ENCODE measurements at regions not wholly inside any gene's neighbourhood (a gene's known extent, or its start where the extent isn't known, plus 50 kb on each side); places are given as distances from the start of the nearest gene placed in this dataset.

GRCh38 chr15:95857124-95857757 is 473.3 kb upstream of the NR2F2 start:
- DNase-seq, result no peak

GRCh38 chr15:95857758-95858157 is 472.7 kb upstream of the NR2F2 start:
- no peak for DNase-seq

DNA sequence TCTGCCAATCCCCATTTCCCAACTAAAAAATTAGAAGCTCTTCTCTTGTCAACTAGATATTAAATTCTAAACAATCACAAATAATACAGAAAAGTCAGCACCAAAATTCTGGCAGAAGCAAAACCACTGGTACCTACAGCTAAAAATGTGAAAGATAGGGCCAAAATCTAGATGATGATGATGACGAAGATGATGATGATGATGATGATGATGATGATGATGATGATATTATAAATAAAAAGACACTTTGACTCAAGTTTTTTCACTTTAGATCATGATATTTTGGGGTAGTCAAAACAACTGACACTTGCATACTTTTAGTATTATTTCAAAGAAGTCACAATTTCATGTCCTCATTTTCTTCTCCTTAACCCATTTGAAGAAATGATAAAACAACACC is 470.1 kb upstream of the NR2F2 start:
- no peak for DNase-seq

DNA sequence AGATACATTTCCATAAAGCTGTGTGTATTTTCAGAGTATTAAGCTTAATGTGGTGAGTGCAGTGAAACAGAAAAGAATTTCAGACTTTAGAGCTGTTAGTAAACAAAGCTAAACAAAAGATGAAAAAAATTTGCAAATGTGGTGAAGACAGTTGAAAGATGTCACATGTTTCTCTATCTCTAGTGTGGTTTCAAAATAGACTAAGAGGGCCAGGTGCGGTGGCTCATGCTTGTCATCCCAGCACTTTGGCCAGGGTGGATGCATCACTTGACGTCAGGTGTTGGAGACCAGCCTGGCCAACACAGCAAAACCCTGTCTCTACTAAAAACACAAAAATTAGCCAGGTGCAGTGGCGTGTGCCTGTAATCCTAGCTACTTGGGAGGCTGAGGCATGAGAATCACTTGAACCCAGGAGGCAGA is 466.0 kb upstream of the NR2F2 start:
- DNase-seq, result no peak

GRCh38 chr15:95865330-95865739 is 465.2 kb upstream of the NR2F2 start:
- DNase-seq, result no peak

GRCh38 chr15:95866711-95867440 is 463.6 kb upstream of the NR2F2 start:
- DNase-seq, result no peak

- no peak for DNase-seq
Observed at GRCh38 chr15:95868450-95868849, 462.1 kb upstream of the NR2F2 start.

GRCh38 chr15:95868970-95869369 is 461.5 kb upstream of the NR2F2 start:
- no peak for DNase-seq

DNA sequence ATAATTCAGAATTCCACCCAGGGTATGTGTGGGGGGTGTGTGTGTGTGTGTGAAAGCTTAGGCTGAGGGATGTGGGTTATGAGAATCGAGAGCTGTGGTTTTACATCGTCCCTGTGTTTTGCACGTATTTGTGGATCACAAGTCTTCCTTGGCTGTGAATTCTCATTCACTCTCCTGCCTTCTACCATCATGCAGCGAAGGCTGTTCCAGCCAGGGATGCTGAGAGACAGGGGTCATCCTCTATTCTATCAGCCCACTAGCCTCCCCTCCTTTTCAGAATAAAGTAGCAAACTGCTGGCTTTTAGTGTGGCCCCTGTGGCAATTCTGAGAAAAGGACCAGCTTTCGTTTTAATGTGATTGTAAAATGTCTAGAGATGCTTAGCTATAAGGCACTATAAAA is 460.6 kb upstream of the NR2F2 start:
- no peak for DNase-seq

DNA sequence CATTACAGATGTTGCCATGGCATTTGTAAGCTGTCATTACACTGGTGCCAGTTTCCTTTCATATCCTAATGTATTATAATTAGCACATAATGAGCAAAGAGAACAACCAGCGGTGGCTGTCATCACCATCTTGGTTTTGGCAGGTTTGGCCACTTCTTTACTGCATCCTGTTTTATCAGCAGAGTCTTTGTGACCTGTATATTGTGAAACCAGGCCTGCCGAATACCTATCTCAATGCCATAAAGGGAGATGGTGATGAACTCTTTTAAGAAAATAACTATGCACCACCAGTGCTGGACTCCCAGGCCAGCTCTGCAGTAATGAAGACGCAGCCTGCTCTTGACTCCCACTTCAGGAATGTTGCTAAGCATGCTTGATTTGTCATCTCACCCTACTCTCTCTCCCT is 458.1 kb upstream of the NR2F2 start:
- no peak for DNase-seq

DNA sequence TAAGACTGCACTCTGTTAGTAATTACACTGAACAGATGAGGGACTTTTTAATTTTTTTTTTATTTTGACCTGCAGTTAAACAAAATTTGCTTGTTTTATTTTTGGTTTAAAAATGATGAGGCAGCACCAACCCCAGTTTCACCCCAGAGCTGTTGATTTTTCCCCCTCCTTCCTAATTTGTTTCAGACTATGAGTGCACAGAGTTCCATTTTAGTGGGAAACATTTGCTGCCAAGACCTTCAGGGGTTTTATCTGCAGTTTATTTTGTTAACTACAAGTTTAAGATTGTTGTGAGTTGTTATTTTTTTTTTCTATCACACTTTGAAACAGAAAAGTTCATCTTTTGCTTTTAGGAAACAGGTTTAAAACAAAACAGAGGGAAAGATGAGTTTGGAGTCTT is 455.9 kb upstream of the NR2F2 start:
- DNase-seq, result no peak

DNA sequence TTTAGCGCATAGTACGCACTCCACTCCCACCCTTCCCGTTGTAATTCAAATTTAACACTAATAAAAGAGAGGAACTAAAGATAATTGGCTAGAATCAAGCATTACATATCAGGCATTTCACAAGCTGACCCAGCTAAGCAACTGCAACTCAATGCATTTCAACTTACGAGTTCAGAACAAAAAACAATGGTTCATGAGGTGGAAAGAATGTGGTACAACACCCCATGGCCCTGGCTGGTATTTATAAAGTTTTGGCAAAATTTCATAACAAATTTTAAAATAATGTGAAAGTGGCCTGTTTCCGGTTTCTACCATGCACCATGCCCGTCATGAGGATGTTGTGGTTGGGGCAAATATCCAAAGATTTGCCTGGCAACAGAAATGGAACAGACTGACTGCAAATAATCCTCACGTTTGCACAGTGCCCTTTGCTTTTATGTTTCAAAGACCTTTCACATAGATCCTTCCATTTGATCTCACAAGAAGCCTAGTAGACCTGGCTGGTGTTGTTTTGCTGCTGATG is 455.3 kb upstream of the NR2F2 start:
- DNase-seq, result peak; percentile 86

GRCh38 chr15:95880031-95880570 is 450.4 kb upstream of the NR2F2 start:
- peak; percentile 55 for DNase-seq

DNA sequence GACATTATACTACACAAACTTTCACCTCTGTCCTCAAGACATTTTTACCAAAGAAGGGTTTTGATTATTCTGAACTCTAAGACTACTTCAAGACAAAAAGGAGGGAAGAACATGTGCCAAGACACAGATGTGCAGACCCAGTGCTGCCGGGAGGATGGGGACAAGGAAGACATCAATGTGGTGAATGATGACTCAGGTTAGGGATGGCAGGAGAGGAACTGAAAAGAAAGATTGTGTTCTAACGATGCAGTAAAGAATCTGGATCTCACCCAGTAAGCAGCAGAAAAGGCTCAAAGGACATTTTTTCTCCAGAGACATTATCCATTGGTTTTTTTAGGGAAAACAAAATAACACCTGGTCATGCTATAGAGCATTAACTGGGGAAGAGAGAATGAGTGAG is 449.9 kb upstream of the NR2F2 start:
- DNase-seq, result no peak

- DNase-seq, result no peak
Observed at GRCh38 chr15:95883064-95883463, 447.4 kb upstream of the NR2F2 start.

GRCh38 chr15:95884276-95884675 is 446.2 kb upstream of the NR2F2 start:
- no peak for DNase-seq

DNA sequence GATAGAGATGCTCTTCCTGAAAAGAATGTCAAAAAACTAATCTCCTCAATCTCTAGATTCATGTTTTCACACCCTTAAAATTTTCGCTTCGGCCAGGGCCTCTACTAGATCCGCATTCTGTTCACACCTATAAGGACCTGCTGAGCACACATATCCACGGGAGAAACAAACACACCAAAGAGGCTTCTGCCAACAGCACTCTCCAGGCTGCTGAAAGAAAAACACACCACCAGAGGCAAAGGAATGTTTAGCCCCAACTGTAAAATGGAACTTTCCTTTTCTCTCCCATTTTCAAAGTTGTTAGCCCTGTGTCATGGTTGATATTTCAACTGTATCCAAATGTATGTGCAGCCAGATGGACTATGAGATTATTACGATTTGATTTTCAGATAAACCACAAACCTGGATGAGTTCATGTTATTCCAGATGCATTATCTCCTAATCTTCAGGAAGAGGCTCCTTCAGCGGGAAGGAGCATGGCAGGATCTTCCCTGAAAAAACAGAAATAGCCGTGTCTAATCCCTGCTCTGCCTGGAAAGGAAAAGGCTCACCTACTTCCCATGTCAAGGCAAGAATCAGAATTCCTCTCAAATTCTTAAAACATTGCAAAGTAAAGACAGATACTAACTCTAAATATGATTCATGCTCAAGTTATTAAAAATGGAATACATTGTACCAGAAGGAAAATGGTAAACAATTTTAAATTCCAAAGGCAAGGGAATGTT is 442.7 kb upstream of the NR2F2 start:
- DNase-seq, result no peak

- DNase-seq, result no peak
Observed at GRCh38 chr15:95888762-95889161, 441.7 kb upstream of the NR2F2 start.

- peak; percentile 55 for DNase-seq
Observed at GRCh38 chr15:95894407-95894956, 436.0 kb upstream of the NR2F2 start.

- no peak for DNase-seq
Observed at GRCh38 chr15:95895508-95895907, 435.0 kb upstream of the NR2F2 start.

GRCh38 chr15:95897651-95898050 is 432.8 kb upstream of the NR2F2 start:
- DNase-seq, result no peak

DNA sequence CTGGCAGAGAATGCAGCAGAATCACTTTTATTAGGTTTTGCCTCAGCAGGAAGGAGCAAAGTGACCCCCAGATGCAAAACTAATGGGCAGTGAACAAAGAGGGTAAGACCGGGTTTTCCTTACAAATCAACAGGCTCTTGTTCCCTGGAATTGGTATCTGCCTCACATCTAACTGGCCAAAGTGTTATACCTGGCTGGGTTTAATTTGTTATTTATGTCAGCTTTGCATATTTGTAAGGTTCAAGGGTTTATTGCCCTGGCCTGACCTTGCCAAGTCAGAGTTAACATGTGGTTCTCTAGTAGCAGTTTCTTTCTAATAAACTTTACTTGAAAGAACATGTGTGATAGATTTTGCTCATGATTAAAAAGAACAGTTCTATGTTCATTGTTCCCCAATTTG is 431.7 kb upstream of the NR2F2 start:
- DNase-seq, result no peak

DNA sequence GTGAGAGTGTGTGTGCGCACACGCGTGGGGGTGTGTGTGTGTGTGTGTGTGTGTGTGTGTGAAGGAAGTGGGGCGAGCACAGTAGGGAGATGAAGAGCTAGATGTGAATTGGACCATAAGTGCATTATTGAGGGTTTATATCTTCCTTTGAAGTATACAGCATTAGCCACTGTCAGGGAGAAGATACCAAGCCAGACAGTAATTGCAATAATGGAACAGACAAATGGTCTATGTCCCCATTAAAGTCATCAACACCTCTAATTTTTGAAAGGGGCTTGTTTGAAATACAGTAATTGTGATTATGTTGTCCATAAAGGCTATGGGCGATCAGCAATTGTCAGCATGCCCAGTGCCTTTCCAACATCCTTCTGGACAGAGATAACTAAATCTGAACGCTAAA is 429.2 kb upstream of the NR2F2 start:
- DNase-seq, result no peak
